ENCODE measurements at regions not wholly inside any gene's neighbourhood (a gene's known extent, or its start where the extent isn't known, plus 50 kb on each side); places are given as distances from the start of the nearest gene placed in this dataset.

- TF ChIP-seq POLR2A (IDR thresholded peaks at IDR 0.05) (no peak), POLR2AphosphoS5 (IDR thresholded peaks at IDR 0.05) (no peak), CTCF (IDR thresholded peaks at IDR 0.05) (no peak), EP300 (IDR thresholded peaks at IDR 0.05) (no peak)
These were observed 338.3 kb upstream of the KLF4 start for GRCh38 chr9:107827884-107828283.
